ENCODE measurements at regions not wholly inside any gene's neighbourhood (a gene's known extent, or its start where the extent isn't known, plus 50 kb on each side); places are given as distances from the start of the nearest gene placed in this dataset.

DNA sequence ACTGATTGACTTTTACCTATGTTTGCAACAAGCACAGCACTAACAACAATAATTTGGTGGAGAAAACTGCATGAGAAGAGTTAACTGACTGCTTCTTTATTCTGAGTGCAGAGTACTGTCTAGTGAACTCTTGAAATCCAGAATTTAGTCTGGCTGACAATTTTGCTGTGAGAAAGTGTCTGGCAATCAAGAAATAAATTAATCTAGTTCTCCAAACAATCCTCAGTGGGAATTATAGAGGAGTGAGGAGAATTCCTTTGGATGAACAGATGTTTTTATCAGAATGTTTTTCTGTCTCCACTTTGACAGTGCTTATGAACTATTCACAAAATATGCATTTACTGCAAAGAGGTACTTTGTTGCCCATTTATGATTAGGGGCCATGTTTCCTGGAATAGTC lies 694.9 kb upstream of the LRRN3 start:
- no peak for DNase-seq (ENCODE audit: low spot score)
- Mint-ChIP-seq H3K9me3 (no peaks in the 10 kb centered on the region), H3K36me3 (no peaks in the 10 kb centered on the region), H3K4me3 (no peak overlapping the region), H3K27ac (no peak overlapping the region), H3K4me1 (peaks cover 11% of the 10 kb centered on the region), H3K27me3 (ENCODE audit: insufficient read depth, low read depth) (peaks cover 2% of the 10 kb centered on the region)
- Histone ChIP-seq H2AFZ (replicated peaks) (no peak overlapping the region), H3K27ac (no peak overlapping the region), H3K4me2 (no peak overlapping the region), H3K4me3 (no peak overlapping the region), H4K20me1 (ENCODE audit: low read depth) (no peaks in the 10 kb centered on the region), H3K36me3 (no peaks in the 10 kb centered on the region), H3K27me3 (no peaks in the 10 kb centered on the region), H3K4me1 (no peaks in the 10 kb centered on the region), H3K9me3 (ENCODE audit: low read depth) (no peaks in the 10 kb centered on the region), H3F3A (ENCODE audit: low read depth) (no peaks in the 10 kb centered on the region), H3K9ac (no peak overlapping the region), H3K79me2 (ENCODE audit: low read depth) (no peaks in the 10 kb centered on the region)
- TF ChIP-seq EZH2 (IDR thresholded peaks at IDR 0.05): no peak
- TF ChIP-seq EZH2phosphoT487 (IDR thresholded peaks at IDR 0.05): no peak
- TF ChIP-seq, protein P1, sequence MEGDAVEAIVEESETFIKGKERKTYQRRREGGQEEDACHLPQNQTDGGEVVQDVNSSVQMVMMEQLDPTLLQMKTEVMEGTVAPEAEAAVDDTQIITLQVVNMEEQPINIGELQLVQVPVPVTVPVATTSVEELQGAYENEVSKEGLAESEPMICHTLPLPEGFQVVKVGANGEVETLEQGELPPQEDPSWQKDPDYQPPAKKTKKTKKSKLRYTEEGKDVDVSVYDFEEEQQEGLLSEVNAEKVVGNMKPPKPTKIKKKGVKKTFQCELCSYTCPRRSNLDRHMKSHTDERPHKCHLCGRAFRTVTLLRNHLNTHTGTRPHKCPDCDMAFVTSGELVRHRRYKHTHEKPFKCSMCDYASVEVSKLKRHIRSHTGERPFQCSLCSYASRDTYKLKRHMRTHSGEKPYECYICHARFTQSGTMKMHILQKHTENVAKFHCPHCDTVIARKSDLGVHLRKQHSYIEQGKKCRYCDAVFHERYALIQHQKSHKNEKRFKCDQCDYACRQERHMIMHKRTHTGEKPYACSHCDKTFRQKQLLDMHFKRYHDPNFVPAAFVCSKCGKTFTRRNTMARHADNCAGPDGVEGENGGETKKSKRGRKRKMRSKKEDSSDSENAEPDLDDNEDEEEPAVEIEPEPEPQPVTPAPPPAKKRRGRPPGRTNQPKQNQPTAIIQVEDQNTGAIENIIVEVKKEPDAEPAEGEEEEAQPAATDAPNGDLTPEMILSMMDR (IDR thresholded peaks at IDR 0.05): no peak

DNA sequence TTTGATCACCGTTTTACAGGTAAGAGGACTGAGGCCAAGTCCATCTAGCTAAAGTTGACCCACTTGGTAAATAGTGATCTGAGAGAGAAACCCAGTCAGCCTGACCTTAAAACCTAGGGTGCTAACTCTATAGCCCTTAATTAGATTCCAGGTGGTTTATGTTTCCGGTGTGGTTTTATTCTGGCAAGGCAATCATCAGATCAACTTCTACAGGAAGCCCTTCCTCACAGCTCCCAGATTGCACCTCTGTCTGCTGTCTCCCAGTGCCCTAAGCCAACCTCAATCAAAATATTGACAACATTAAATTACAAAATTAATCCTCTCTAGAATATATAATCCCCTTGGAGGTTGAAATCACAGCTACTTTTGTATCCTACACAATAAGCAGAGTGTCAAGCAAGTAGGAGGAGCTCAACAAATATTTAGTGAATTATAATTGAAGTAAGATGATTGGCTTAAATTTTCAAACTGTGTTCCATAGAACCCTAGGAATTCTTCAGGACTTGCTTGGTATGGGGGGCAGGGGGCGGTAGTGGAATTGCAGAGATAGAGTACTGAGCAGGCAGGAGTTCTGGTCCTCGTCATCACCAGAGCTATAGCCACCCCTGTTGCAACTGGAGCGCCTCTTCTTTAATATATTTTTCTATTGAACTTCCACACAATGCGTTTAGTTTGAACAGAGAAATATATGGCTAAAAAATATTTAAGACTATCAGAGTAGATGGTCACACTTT lies 692.8 kb upstream of the LRRN3 start:
- no peak overlapping the region for H3K4me3 Mint-ChIP-seq
- TF ChIP-seq EZH2phosphoT487 (IDR thresholded peaks at IDR 0.05) (no peak), EZH2 (IDR thresholded peaks at IDR 0.05) (no peak)
- TF ChIP-seq, protein P1 (IDR thresholded peaks at IDR 0.05): no peak
- Histone ChIP-seq H3K4me2 (no peak overlapping the region), H3K27me3 (no peaks in the 10 kb centered on the region), H3K9me3 (ENCODE audit: low read depth) (no peaks in the 10 kb centered on the region), H3K4me1 (no peaks in the 10 kb centered on the region), H3K4me3 (no peak overlapping the region), H3K27ac (no peak overlapping the region), H3F3A (ENCODE audit: low read depth) (no peaks in the 10 kb centered on the region), H2AFZ (replicated peaks) (no peak overlapping the region), H3K9ac (no peak overlapping the region), H4K20me1 (ENCODE audit: low read depth) (no peaks in the 10 kb centered on the region), H3K36me3 (no peaks in the 10 kb centered on the region), H3K79me2 (ENCODE audit: low read depth) (no peaks in the 10 kb centered on the region)
- H3K4me1 Mint-ChIP-seq: peaks cover 11% of the 10 kb centered on the region
- no peaks in the 10 kb centered on the region for H3K36me3 Mint-ChIP-seq
- H3K9me3 Mint-ChIP-seq: no peaks in the 10 kb centered on the region
- DNase-seq (ENCODE audit: low spot score): no peak
- peaks cover 2% of the 10 kb centered on the region for H3K27me3 Mint-ChIP-seq (ENCODE audit: insufficient read depth, low read depth)
- no peak overlapping the region for H3K27ac Mint-ChIP-seq

DNA sequence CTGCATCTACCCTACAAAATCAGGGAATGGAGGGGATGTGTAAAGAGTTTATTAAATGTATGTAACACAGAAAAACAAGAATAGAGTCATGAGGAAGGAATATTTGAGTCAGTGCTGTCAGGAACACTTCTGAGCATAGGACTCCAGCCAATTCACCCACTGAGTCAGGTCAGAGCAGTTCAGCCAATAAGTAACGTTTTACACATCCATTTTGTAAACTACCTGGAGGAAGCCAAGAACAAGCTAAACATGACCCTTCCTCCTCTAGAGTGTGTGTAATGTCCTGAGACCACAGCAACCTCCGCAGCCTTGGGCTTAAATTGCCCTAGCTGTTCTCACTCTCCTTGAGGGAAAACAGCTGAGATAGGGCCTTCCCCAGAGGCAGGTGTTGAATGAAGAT lies 691.5 kb upstream of the LRRN3 start:
- Mint-ChIP-seq H3K4me1 (peaks cover 11% of the 10 kb centered on the region), H3K4me3 (no peak overlapping the region), H3K36me3 (no peaks in the 10 kb centered on the region), H3K27me3 (ENCODE audit: insufficient read depth, low read depth) (peaks cover 2% of the 10 kb centered on the region), H3K9me3 (no peaks in the 10 kb centered on the region), H3K27ac (no peak overlapping the region)
- Histone ChIP-seq H2AFZ (replicated peaks) (no peak overlapping the region), H3K27ac (no peak overlapping the region), H3K4me3 (no peak overlapping the region), H3K9me3 (ENCODE audit: low read depth) (no peaks in the 10 kb centered on the region), H3F3A (ENCODE audit: low read depth) (no peaks in the 10 kb centered on the region), H3K36me3 (no peaks in the 10 kb centered on the region), H3K79me2 (ENCODE audit: low read depth) (no peaks in the 10 kb centered on the region), H3K9ac (no peak overlapping the region), H3K4me1 (no peaks in the 10 kb centered on the region), H3K4me2 (no peak overlapping the region), H4K20me1 (ENCODE audit: low read depth) (no peaks in the 10 kb centered on the region), H3K27me3 (no peaks in the 10 kb centered on the region)
- DNase-seq (ENCODE audit: low spot score): no peak
- TF ChIP-seq EZH2 (IDR thresholded peaks at IDR 0.05) (no peak), EZH2phosphoT487 (IDR thresholded peaks at IDR 0.05) (no peak)
- TF ChIP-seq, protein P1 (IDR thresholded peaks at IDR 0.05): no peak

All from neural progenitor cell (in vitro differentiated cells).